KMS-11 (cell line): ENCODE measurements at regions not wholly inside any gene's neighbourhood (a gene's known extent, or its start where the extent isn't known, plus 50 kb on each side); places are given as distances from the start of the nearest gene placed in this dataset.

ENCODE experiments used
- H2AFZ ChIP-seq: fragments of 200-600 bp; sonication (generic); 2 replicates; pipeline ENCODE4 v1.6.1; 2016; ENCODE audit warnings: antibody characterized with exemption, mixed run types, low read depth
- H3K27ac ChIP-seq: fragments of 200-600 bp; sonication (generic); 2 replicates; pipeline ENCODE4 v1.6.1; 2016; ENCODE audit warnings: mild to moderate bottlenecking, mixed run types
- H3K27me3 ChIP-seq: fragments of 200-600 bp; sonication (generic); 2 replicates; pipeline ENCODE4 v1.6.1; 2017; ENCODE audit warnings: mild to moderate bottlenecking, low read depth, mixed run types, moderate library complexity; ENCODE audit not compliant: insufficient read depth
- H3K36me3 ChIP-seq: fragments of 200-600 bp; sonication (generic); 2 replicates; pipeline ENCODE4 v1.6.1; 2017; ENCODE audit warnings: mild to moderate bottlenecking, mixed run types; ENCODE audit not compliant: insufficient read depth
- H3K4me1 ChIP-seq: fragments of 200-600 bp; sonication (generic); 2 replicates; pipeline ENCODE4 v1.6.1; 2016; ENCODE audit warnings: mild to moderate bottlenecking, low read depth, mixed run types; ENCODE audit not compliant: poor library complexity, severe bottlenecking
- H3K4me2 ChIP-seq: fragments of 200-600 bp; sonication (generic); 2 replicates; pipeline ENCODE4 v1.7.0; 2016; ENCODE audit warnings: mild to moderate bottlenecking, mixed run types
- H3K4me3 ChIP-seq: fragments of 200-600 bp; sonication (generic); IDR thresholded peaks from 2 replicates; pipeline ENCODE4 v1.6.1; 2017; ENCODE audit warnings: low read depth, low read length, mixed read lengths; ENCODE audit not compliant: insufficient read depth
- H3K79me2 ChIP-seq: fragments of 200-600 bp; sonication (generic); 2 replicates; pipeline ENCODE4 v1.6.1; 2016; ENCODE audit warnings: low read depth, mixed run types; ENCODE audit not compliant: insufficient read depth
- H3K9ac ChIP-seq: fragments of 200-600 bp; sonication (generic); 2 replicates; pipeline ENCODE4 v1.6.1; 2016; ENCODE audit warnings: mild to moderate bottlenecking, mixed run types
- H4K20me1 ChIP-seq: fragments of 200-600 bp; sonication (generic); 2 replicates; pipeline ENCODE4 v1.6.1; 2016; ENCODE audit warnings: mild to moderate bottlenecking, mixed run types; ENCODE audit not compliant: insufficient read depth
- TF ChIP-seq, protein P1 (sequence below): fragments of 200-600 bp; sonication (generic); conservative IDR thresholded peaks from 2 replicates; pipeline ENCODE4 v1.6.1; 2017; ENCODE audit warnings: low read depth, mild to moderate bottlenecking, antibody characterized with exemption, low read length, moderate library complexity, mixed read lengths

DNA sequence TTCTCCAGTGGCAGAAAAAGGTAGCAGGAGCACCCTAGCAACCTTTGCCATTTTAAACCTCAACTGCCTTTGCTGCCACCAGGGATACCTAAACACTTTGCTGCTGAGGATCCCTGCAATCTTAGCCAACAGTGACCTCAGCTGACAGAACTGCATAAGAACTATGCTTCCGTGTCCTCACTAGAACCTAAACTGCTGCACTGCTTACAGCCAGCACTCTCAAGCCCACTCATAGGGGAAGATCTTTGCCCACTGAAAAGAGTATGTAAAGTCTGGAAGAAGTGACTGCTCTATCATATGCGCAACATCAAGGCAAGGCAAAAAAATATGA, 270.0 kb upstream of the PCDH20 start:
- no peaks in the 10 kb centered on the region for H3K27me3 ChIP-seq
- no peak overlapping the region for H3K9ac ChIP-seq
- H4K20me1 ChIP-seq, result no peaks in the 10 kb centered on the region
- TF ChIP-seq, protein P1, sequence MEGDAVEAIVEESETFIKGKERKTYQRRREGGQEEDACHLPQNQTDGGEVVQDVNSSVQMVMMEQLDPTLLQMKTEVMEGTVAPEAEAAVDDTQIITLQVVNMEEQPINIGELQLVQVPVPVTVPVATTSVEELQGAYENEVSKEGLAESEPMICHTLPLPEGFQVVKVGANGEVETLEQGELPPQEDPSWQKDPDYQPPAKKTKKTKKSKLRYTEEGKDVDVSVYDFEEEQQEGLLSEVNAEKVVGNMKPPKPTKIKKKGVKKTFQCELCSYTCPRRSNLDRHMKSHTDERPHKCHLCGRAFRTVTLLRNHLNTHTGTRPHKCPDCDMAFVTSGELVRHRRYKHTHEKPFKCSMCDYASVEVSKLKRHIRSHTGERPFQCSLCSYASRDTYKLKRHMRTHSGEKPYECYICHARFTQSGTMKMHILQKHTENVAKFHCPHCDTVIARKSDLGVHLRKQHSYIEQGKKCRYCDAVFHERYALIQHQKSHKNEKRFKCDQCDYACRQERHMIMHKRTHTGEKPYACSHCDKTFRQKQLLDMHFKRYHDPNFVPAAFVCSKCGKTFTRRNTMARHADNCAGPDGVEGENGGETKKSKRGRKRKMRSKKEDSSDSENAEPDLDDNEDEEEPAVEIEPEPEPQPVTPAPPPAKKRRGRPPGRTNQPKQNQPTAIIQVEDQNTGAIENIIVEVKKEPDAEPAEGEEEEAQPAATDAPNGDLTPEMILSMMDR, result no peak
- H3K36me3 ChIP-seq, result no peaks in the 10 kb centered on the region
- no peak overlapping the region for H3K27ac ChIP-seq
- no peak overlapping the region for H3K4me2 ChIP-seq
- no peaks in the 10 kb centered on the region for H3K79me2 ChIP-seq
- no peak overlapping the region for H2AFZ ChIP-seq
- H3K4me1 ChIP-seq, result no peaks in the 10 kb centered on the region
- no peak overlapping the region for H3K4me3 ChIP-seq

DNA sequence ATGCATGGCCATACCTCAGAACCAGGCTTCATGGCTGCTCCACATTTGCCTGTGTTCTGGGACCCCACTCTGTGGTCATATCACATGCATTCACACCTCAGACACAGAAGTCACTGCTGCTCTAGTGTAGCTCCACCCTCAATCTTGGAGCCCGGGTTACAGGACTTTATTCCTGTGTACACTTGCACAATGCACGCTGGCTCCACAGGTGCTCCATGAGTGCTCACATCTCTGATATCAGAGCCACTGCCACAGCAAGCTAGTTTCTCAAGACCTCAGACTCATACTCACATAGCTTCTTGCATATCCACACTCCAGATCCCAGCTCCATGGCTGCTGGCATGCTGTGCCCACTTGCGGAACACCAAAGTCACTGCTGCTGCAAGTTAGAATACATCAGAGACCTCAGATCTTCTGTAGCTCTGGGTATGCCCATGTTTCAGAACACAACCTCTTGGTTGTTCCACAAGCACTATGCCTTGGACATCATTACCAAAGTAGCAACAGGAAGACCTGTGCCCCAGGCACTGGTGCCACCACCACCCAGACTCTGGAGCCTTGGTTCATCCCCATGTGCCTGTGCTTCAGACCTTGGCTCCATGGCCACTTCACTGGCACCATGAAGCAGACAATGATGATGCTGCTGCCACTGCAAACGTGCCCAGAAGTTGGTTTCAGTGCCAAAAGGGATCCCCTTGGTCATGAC, 269.5 kb upstream of the PCDH20 start:
- H2AFZ ChIP-seq, result no peak overlapping the region
- H3K9ac ChIP-seq, result no peak overlapping the region
- H3K4me3 ChIP-seq, result no peak overlapping the region

DNA sequence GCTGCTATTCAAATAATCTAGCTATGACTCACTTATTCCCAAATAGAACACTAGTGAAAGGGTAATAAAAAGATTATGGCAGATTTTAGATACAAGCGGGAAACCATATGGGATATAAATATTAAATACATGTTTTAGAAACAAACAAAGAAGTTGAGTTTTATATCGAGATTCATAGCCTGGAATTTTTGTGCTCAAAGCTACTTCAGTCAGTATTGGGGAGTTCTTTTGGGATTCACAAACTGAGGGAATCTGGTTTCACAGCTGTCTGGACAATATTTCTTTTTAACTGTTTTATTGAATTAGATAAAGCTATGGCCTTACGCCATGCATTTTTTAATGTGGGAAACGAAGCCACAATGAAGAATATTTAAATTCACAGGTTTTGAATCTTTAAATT, 257.1 kb upstream of the PCDH20 start:
- Histone ChIP-seq H3K4me3 (no peak overlapping the region), H3K27me3 (no peaks in the 10 kb centered on the region), H3K4me1 (no peaks in the 10 kb centered on the region), H3K79me2 (no peaks in the 10 kb centered on the region), H3K27ac (no peak overlapping the region), H3K36me3 (no peaks in the 10 kb centered on the region), H4K20me1 (no peaks in the 10 kb centered on the region), H2AFZ (no peak overlapping the region), H3K9ac (no peak overlapping the region), H3K4me2 (no peak overlapping the region)
- TF ChIP-seq, protein P1, result no peak

More for the DNA sequence above, 269.5 kb upstream of the PCDH20 start:
- TF ChIP-seq, protein P1, result no peak
- H3K27ac ChIP-seq, result no peak overlapping the region
- H3K27me3 ChIP-seq, result no peaks in the 10 kb centered on the region
- H3K4me2 ChIP-seq, result no peak overlapping the region
- H3K4me1 ChIP-seq, result no peaks in the 10 kb centered on the region
- no peaks in the 10 kb centered on the region for H4K20me1 ChIP-seq
- H3K36me3 ChIP-seq, result no peaks in the 10 kb centered on the region
- H3K79me2 ChIP-seq, result no peaks in the 10 kb centered on the region

DNA sequence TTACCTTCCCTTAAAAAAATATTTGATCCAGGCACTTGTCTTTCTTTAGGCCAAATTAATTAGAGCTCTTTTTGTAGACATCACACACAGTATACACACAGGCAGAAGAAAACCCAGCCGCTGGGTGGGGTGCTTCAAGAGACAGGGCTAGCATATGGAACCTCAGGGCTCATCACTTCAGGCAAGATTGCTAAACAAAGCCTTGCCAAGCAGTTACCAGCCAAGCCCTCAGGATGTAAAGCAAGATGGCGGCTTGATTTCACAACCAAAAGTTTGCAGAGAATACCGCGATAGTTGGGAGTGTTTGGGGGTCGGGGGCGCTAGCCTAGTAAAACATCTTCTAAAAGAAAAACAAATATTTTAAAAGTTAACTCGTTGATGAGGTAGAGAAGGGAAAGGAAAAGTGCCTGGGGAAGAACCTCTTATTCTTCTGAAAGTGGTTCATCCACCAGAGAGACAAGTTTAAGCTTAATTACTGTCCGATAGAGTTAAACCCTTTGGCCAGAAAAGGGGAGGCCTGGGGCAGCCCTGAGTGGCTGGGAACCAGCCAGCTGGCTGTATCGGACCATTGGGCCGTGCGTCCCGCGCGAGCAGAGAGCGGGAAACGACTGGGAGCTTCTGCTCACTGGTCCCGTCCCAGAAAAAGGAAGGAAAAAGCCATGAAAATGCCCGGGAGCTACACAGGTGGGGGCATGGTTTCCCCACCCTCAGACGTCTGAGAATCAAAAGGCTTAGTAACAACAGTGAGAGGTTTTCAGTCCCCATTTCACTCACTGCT, 254.9 kb upstream of the PCDH20 start:
- Histone ChIP-seq H3K4me3 (no peak overlapping the region), H3K4me1 (no peaks in the 10 kb centered on the region), H3K4me2 (no peak overlapping the region), H4K20me1 (no peaks in the 10 kb centered on the region), H2AFZ (no peak overlapping the region), H3K79me2 (no peaks in the 10 kb centered on the region), H3K27ac (no peak overlapping the region), H3K9ac (no peak overlapping the region), H3K36me3 (no peaks in the 10 kb centered on the region), H3K27me3 (no peaks in the 10 kb centered on the region)
- TF ChIP-seq, protein P1, result no peak
